Neuronal stem cell (in vitro differentiated cells): ENCODE measurements at regions not wholly inside any gene's neighbourhood (a gene's known extent, or its start where the extent isn't known, plus 50 kb on each side); places are given as distances from the start of the nearest gene placed in this dataset.
"Not testable (repeated sequence)": the region's sequence is repeated elsewhere in the genome, so short reads cannot be mapped to it uniquely, and the experiment has no call there.

Source experiments
- DNase-seq: peaks from one replicate; pipeline ENCODE4 v3.0.0-alpha.2; 2013; ENCODE audit warnings: low spot score
- H2AFZ ChIP-seq: one replicate; pipeline ENCODE4 v1.6.1; 2013; ENCODE audit warnings: mild to moderate bottlenecking, low read length, inconsistent platforms
- H2AK5ac ChIP-seq: 2 replicates; pipeline ENCODE4 v1.6.1; 2013; ENCODE audit warnings: low read depth, mild to moderate bottlenecking, inconsistent platforms, low read length, moderate library complexity, mixed read lengths
- H2BK120ac ChIP-seq: 2 replicates; pipeline ENCODE4 v1.6.1; 2013; ENCODE audit warnings: low read depth, mild to moderate bottlenecking, inconsistent platforms, low read length, moderate library complexity, mixed read lengths
- H2BK12ac ChIP-seq: one replicate; pipeline ENCODE4 v1.6.1; 2013; ENCODE audit warnings: low read length, inconsistent platforms
- H2BK15ac ChIP-seq: 2 replicates; pipeline ENCODE4 v1.6.1; 2013; ENCODE audit warnings: mild to moderate bottlenecking, low read length, inconsistent platforms, mixed read lengths
- H2BK5ac ChIP-seq: one replicate; pipeline ENCODE4 v1.6.1; 2013; ENCODE audit warnings: inconsistent platforms, mild to moderate bottlenecking, low read length, moderate library complexity
- H3K14ac ChIP-seq: one replicate; pipeline ENCODE4 v1.6.1; 2013; ENCODE audit warnings: low read length, inconsistent platforms
- H3K18ac ChIP-seq: 2 replicates; pipeline ENCODE4 v1.6.1; 2013; ENCODE audit warnings: low read length, inconsistent platforms
- H3K23ac ChIP-seq: 2 replicates; pipeline ENCODE4 v1.6.1; 2013; ENCODE audit warnings: low read depth, mild to moderate bottlenecking, mixed read lengths, low read length, inconsistent platforms; ENCODE audit not compliant: poor library complexity
- H3K27ac ChIP-seq: replicated peaks from 3 replicates; pipeline ENCODE4 v1.5.1; 2013; ENCODE audit warnings: low read length, inconsistent platforms
- H3K27me3 ChIP-seq, 3 experiments: 2 replicates each; pipeline ENCODE4 v1.6.1; 2013; ENCODE audit warnings: low read length in 3 of 3, mild to moderate bottlenecking in 2 of 3, inconsistent platforms in 1 of 3, low read depth in 1 of 3, mixed read lengths in 1 of 3, moderate library complexity in 1 of 3; ENCODE audit not compliant: control insufficient read depth in 3 of 3, insufficient read depth in 3 of 3
- H3K36me3 ChIP-seq, 2 donors: replicated peaks in 1 of 2; 2 replicates each; pipeline ENCODE4 v1.6.1; 2013; ENCODE audit warnings: low read length in 2 of 2; ENCODE audit not compliant: control insufficient read depth in 2 of 2, insufficient read depth in 2 of 2
- H3K4ac ChIP-seq: 2 replicates; pipeline ENCODE4 v1.6.1; 2013; ENCODE audit warnings: inconsistent platforms, mild to moderate bottlenecking, low read length, moderate library complexity
- H3K4me1 ChIP-seq, 2 donors: 1 replicate in 1 of 2; 2 replicates in 1 of 2; pipeline ENCODE4 v1.6.1; 2013; ENCODE audit warnings: low read length in 2 of 2, low read depth in 1 of 2; ENCODE audit not compliant: control insufficient read depth in 2 of 2, insufficient read depth in 1 of 2
- H3K4me2 ChIP-seq: one replicate; pipeline ENCODE4 v1.6.1; 2013; ENCODE audit warnings: mild to moderate bottlenecking, low read length, inconsistent platforms; ENCODE audit not compliant: insufficient read depth, poor library complexity, severe bottlenecking
- H3K4me3 ChIP-seq, 2 donors: 2 replicates each; pipeline ENCODE4 v1.5.1; 2013; ENCODE audit warnings: low read length in 2 of 2, mild to moderate bottlenecking in 2 of 2, inconsistent platforms in 1 of 2, moderate library complexity in 1 of 2
- H3K79me1 ChIP-seq: one replicate; pipeline ENCODE4 v1.6.1; 2013; ENCODE audit warnings: low read depth, mild to moderate bottlenecking, inconsistent platforms, low read length, moderate library complexity
- H3K9ac ChIP-seq: one replicate; pipeline ENCODE4 v1.6.1; 2013; ENCODE audit warnings: mild to moderate bottlenecking, low read depth, low read length, inconsistent platforms; ENCODE audit not compliant: poor library complexity
- H3K9me3 ChIP-seq, 2 donors: replicated peaks in 1 of 2; 2 replicates each; pipeline versions ENCODE3 to v1.6.1; 2013; ENCODE audit warnings: low read length in 2 of 2, mild to moderate bottlenecking in 2 of 2, inconsistent platforms in 1 of 2, low read depth in 1 of 2, mixed read lengths in 1 of 2, moderate library complexity in 1 of 2; ENCODE audit not compliant: control insufficient read depth in 2 of 2, insufficient read depth in 1 of 2
- H4K8ac ChIP-seq: one replicate; pipeline ENCODE4 v1.6.1; 2013; ENCODE audit warnings: low read depth, mild to moderate bottlenecking, inconsistent platforms, low read length, moderate library complexity
- H4K91ac ChIP-seq: one replicate; pipeline ENCODE4 v1.6.1; 2013; ENCODE audit warnings: low read length, low read depth, mild to moderate bottlenecking, inconsistent platforms; ENCODE audit not compliant: poor library complexity
- WGBS, 2 donors: extraction: QIAGEN DNeasy Blood & Tissue Kit; methylation state at CpG; one replicate each; pipeline ENCODE4 v1.1.7; 2013; ENCODE audit warnings: missing lambda C conversion rate in 2 of 2, mixed read lengths in 1 of 2; ENCODE audit not compliant: insufficient read length in 2 of 2, insufficient replicate concordance in 1 of 2; ENCODE audit errors: extremely low coverage in 2 of 2; 5-methylcytosine and 5-hydroxymethylcytosine counted together

GRCh38 chr1:166433404-166434304, 266.9 kb upstream of the FAM78B start:
- not testable (repeated sequence) for H2BK15ac ChIP-seq, H3K23ac ChIP-seq, H2AK5ac ChIP-seq, H3K36me3 ChIP-seq, H3K9ac ChIP-seq, H3K9me3 ChIP-seq, H4K91ac ChIP-seq, H3K4ac ChIP-seq, H3K4me3 ChIP-seq, H3K18ac ChIP-seq, H2BK120ac ChIP-seq, H3K4me2 ChIP-seq, H2BK12ac ChIP-seq, H3K79me1 ChIP-seq, H3K27me3 ChIP-seq, H4K8ac ChIP-seq, H2AFZ ChIP-seq, H3K14ac ChIP-seq, H3K4me1 ChIP-seq, H3K27ac ChIP-seq, H2BK5ac ChIP-seq
- DNase-seq: peak; percentile 45
- WGBS, 2 donors: no CpG with 5 or more reads among the region's 7 CpGs

DNA sequence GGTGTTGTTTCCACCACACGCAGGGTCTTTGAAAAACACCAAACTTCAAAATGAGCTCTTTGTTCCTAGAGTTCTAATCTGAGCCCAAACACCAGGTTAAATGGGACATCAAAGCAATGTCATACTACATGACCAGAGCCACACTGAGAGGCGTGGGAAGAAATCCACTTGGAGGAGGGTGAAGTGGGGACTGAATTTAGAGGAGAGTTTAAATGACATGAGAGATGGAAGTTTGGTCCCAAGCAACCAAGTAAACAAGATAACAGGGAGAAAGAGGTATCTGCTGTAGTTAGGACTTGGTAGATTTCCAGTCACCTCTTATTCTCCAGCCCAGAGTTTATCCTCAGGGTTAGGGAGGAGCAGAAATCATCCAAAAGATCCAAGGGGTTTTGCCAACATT, 290.9 kb upstream of the FAM78B start:
- no peak for DNase-seq

DNA sequence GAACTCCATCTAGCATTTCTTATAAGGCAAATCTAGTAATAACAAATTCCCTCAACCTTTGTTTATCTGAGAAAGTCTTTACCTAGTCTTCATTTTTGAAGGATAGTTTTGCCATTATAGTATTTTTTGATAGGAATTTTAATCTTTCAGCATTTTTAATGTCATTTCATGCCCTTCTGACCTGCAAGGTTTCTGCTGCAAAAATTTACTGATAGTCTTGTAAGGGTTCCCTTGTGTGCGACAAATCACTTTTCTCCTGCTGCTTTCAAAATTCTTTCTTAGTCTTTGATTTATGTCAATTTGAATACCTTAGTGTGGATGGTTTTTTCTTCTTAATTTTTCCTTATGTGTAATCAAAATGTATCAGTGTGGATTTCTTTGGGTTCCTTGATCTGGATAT, 297.5 kb upstream of the FAM78B start:
- H4K91ac ChIP-seq: no peak overlapping the region
- H2AK5ac ChIP-seq: no peak overlapping the region
- H3K36me3 ChIP-seq: no peaks in the 10 kb centered on the region
- no peaks in the 10 kb centered on the region for H3K27me3 ChIP-seq
- H2BK15ac ChIP-seq: no peak overlapping the region
- no peak overlapping the region for H3K14ac ChIP-seq
- no peak overlapping the region for H2BK5ac ChIP-seq
- H3K4me2 ChIP-seq: no peak overlapping the region
- DNase-seq: no peak
- WGBS, 2 donors: no CpG with 5 or more reads among the region's 1 CpG
- no peak overlapping the region for H3K23ac ChIP-seq
- H2BK12ac ChIP-seq: no peak overlapping the region
- no peaks in the 10 kb centered on the region for H3K4me1 ChIP-seq
- H3K4me3 ChIP-seq: no peak overlapping the region
- no peaks in the 10 kb centered on the region for H3K79me1 ChIP-seq
- H3K27ac ChIP-seq: no peak overlapping the region
- H4K8ac ChIP-seq: no peak overlapping the region
- H3K9ac ChIP-seq: no peak overlapping the region
- no peak overlapping the region for H2AFZ ChIP-seq
- H3K4ac ChIP-seq: no peak overlapping the region
- peaks cover 0 to 4% of the 10 kb centered on the region in 2 donors for H3K9me3 ChIP-seq
- no peak overlapping the region for H3K18ac ChIP-seq
- no peak overlapping the region for H2BK120ac ChIP-seq

More for the DNA sequence above, 290.9 kb upstream of the FAM78B start:
- no peak overlapping the region for H4K8ac ChIP-seq
- H3K79me1 ChIP-seq: no peaks in the 10 kb centered on the region
- H3K4me1 ChIP-seq: no peaks in the 10 kb centered on the region
- no peak overlapping the region for H2BK120ac ChIP-seq
- no peak overlapping the region for H2BK15ac ChIP-seq
- H3K27ac ChIP-seq: no peak overlapping the region
- no peaks in the 10 kb centered on the region for H3K9me3 ChIP-seq
- no peak overlapping the region for H3K18ac ChIP-seq
- no peak overlapping the region for H3K14ac ChIP-seq
- WGBS, 2 donors: no CpG with 5 or more reads among the region's 2 CpGs
- no peak overlapping the region for H2AFZ ChIP-seq
- no peak overlapping the region for H3K9ac ChIP-seq
- no peak overlapping the region for H4K91ac ChIP-seq
- no peak overlapping the region for H3K4me2 ChIP-seq
- no peak overlapping the region for H2BK5ac ChIP-seq
- H2AK5ac ChIP-seq: no peak overlapping the region
- no peak overlapping the region for H2BK12ac ChIP-seq
- no peaks in the 10 kb centered on the region for H3K36me3 ChIP-seq
- H3K23ac ChIP-seq: no peak overlapping the region
- H3K4ac ChIP-seq: no peak overlapping the region
- H3K27me3 ChIP-seq: no peaks in the 10 kb centered on the region
- no peak overlapping the region for H3K4me3 ChIP-seq

DNA sequence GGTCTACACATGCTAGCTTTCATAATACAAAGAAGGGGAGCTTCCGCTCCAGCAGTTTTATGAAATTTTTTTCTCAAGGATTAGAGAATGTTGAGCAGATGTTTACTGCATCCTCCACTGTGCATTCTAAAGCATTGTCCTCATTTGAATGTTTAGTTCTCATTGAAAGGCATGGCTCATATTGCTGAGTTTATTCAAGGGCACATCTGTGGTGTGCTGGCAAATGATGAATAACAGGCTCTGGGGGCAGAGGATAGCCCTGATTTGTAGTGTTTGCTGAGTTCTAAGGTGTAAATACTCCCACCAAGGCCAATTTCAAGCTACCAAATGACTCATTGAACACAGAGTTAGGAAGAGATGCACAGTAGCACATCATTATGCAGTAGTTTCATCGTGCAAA, 303.2 kb upstream of the FAM78B start:
- no peak overlapping the region for H2BK15ac ChIP-seq
- H2BK5ac ChIP-seq: no peak overlapping the region
- H2AFZ ChIP-seq: no peak overlapping the region
- no peak overlapping the region for H3K9ac ChIP-seq
- no peak overlapping the region for H3K23ac ChIP-seq
- no peak overlapping the region for H2BK12ac ChIP-seq
- no peak overlapping the region for H4K91ac ChIP-seq
- peaks cover 0 to 7% of the 10 kb centered on the region in 2 donors for H3K4me1 ChIP-seq
- H3K27me3 ChIP-seq: no peaks in the 10 kb centered on the region
- no CpG with 5 or more reads among the region's 2 CpGs for WGBS, 2 donors
- no peak overlapping the region for H3K18ac ChIP-seq
- DNase-seq: no peak
- H2AK5ac ChIP-seq: no peak overlapping the region
- H3K27ac ChIP-seq: no peak overlapping the region
- no peaks in the 10 kb centered on the region for H3K79me1 ChIP-seq
- no peak overlapping the region for H3K4me3 ChIP-seq
- no peaks in the 10 kb centered on the region for H3K36me3 ChIP-seq
- no peak overlapping the region for H3K14ac ChIP-seq
- no peak overlapping the region for H3K4me2 ChIP-seq
- H3K9me3 ChIP-seq: peaks cover 0 to 4% of the 10 kb centered on the region in 2 donors
- no peak overlapping the region for H3K4ac ChIP-seq
- H4K8ac ChIP-seq: no peak overlapping the region
- H2BK120ac ChIP-seq: no peak overlapping the region
